MM.1S (cell line): ENCODE measurements at regions not wholly inside any gene's neighbourhood (a gene's known extent, or its start where the extent isn't known, plus 50 kb on each side); places are given as distances from the start of the nearest gene placed in this dataset.

Experiments
- DNase-seq: peaks from one replicate; pipeline ENCODE4 v3.0.0-alpha.2; 2015
- H2AFZ ChIP-seq: fragments of 300-600 bp; sonication (generic); 2 replicates; pipeline ENCODE4 v1.6.0; 2016; ENCODE audit warnings: antibody characterized with exemption, low read length
- H3F3A ChIP-seq: fragments of 300-600 bp; sonication (generic); 2 replicates; pipeline ENCODE4 v1.6.1; 2016; ENCODE audit warnings: mild to moderate bottlenecking, antibody characterized with exemption, low read length, moderate library complexity, mixed read lengths; ENCODE audit not compliant: insufficient read depth
- H3K27ac ChIP-seq: fragments of 300-600 bp; sonication (generic); 2 replicates; pipeline ENCODE4 v1.5.1; 2016; ENCODE audit warnings: mild to moderate bottlenecking, low read length
- H3K27me3 ChIP-seq: fragments of 300-600 bp; sonication (generic); replicated peaks from 2 replicates; pipeline ENCODE4 v1.6.0; 2016; ENCODE audit warnings: low read length; ENCODE audit not compliant: insufficient read depth
- H3K36me3 ChIP-seq: fragments of 300-600 bp; sonication (generic); replicated peaks from 2 replicates; pipeline ENCODE4 v1.6.1; 2016; ENCODE audit warnings: mild to moderate bottlenecking, low read length, mixed read lengths; ENCODE audit not compliant: insufficient read depth
- H3K4me1 ChIP-seq: fragments of 300-600 bp; sonication (generic); 2 replicates; pipeline ENCODE4 v1.6.1; 2016; ENCODE audit warnings: low read length, mixed read lengths
- H3K4me2 ChIP-seq: fragments of 300-600 bp; sonication (generic); 2 replicates; pipeline ENCODE4 v1.6.0; 2016; ENCODE audit warnings: low read depth, low read length
- H3K4me3 ChIP-seq: fragments of 300-600 bp; sonication (generic); 2 replicates; pipeline ENCODE4 v1.5.1; 2016; ENCODE audit warnings: low read length, mixed read lengths
- H3K79me2 ChIP-seq: fragments of 300-600 bp; sonication (generic); 2 replicates; pipeline ENCODE4 v1.6.1; 2016; ENCODE audit warnings: mixed run types, low read length, mixed read lengths
- H3K9ac ChIP-seq: fragments of 300-600 bp; sonication (generic); 2 replicates; pipeline ENCODE4 v1.6.1; 2016; ENCODE audit warnings: low read length, mixed read lengths
- H3K9me2 ChIP-seq: fragments of 300-600 bp; sonication (generic); replicated peaks from 2 replicates; pipeline ENCODE4 v1.6.1; 2016; ENCODE audit warnings: mild to moderate bottlenecking, low read length, mixed read lengths; ENCODE audit not compliant: insufficient read depth
- H3K9me3 ChIP-seq: fragments of 300-600 bp; sonication (generic); replicated peaks from 2 replicates; pipeline ENCODE4 v1.6.1; 2016; ENCODE audit warnings: mild to moderate bottlenecking, low read length, mixed read lengths; ENCODE audit not compliant: insufficient read depth
- H4K20me1 ChIP-seq: fragments of 300-600 bp; sonication (generic); 2 replicates; pipeline ENCODE4 v1.6.1; 2016; ENCODE audit warnings: mild to moderate bottlenecking, low read length, moderate library complexity, mixed read lengths; ENCODE audit not compliant: insufficient read depth
- EZH2 ChIP-seq: fragments of 300-600 bp; sonication (generic); optimal IDR thresholded peaks from 2 replicates; pipeline ENCODE3; 2017; ENCODE audit warnings: low read depth, mild to moderate bottlenecking, antibody characterized with exemption, low read length, mixed read lengths
- EZH2phosphoT487 ChIP-seq: fragments of 300-600 bp; sonication (generic); IDR thresholded peaks from 2 replicates; pipeline ENCODE4 v1.6.1; 2018; ENCODE audit warnings: antibody characterized with exemption, low read length
- TF ChIP-seq, protein P1 (sequence below): fragments of 300-600 bp; sonication (generic); IDR thresholded peaks from 2 replicates; pipeline ENCODE4 v1.5.1; 2016; ENCODE audit warnings: antibody characterized with exemption, low read length, mixed read lengths

DNA sequence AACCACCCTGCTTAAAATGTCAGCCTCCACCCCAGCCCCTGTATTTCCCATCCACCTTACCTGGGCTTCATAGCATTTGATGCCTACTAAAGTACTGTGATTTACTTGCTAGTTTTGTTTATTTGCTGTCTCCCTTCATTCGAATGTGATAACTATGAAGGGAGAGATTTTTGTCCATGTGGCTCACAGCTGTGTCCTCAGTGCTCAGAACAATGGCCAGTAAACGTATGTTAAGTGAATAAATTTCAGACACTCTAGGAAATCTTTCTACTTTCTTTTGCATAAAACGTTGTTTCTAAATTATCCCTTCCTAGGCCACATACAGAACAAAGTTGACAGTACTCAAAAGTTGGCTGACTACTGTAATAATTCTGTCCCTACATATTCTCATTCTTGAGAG is 114.7 kb upstream of the OTUD4 start:
- H3K36me3 ChIP-seq, result no peaks in the 10 kb centered on the region
- no peak for TF ChIP-seq EZH2
- no peak for TF ChIP-seq EZH2phosphoT487
- TF ChIP-seq, protein P1, sequence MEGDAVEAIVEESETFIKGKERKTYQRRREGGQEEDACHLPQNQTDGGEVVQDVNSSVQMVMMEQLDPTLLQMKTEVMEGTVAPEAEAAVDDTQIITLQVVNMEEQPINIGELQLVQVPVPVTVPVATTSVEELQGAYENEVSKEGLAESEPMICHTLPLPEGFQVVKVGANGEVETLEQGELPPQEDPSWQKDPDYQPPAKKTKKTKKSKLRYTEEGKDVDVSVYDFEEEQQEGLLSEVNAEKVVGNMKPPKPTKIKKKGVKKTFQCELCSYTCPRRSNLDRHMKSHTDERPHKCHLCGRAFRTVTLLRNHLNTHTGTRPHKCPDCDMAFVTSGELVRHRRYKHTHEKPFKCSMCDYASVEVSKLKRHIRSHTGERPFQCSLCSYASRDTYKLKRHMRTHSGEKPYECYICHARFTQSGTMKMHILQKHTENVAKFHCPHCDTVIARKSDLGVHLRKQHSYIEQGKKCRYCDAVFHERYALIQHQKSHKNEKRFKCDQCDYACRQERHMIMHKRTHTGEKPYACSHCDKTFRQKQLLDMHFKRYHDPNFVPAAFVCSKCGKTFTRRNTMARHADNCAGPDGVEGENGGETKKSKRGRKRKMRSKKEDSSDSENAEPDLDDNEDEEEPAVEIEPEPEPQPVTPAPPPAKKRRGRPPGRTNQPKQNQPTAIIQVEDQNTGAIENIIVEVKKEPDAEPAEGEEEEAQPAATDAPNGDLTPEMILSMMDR, result no peak
- H2AFZ ChIP-seq, result no peak overlapping the region
- no peaks in the 10 kb centered on the region for H3F3A ChIP-seq
- no peaks in the 10 kb centered on the region for H3K9me2 ChIP-seq
- H4K20me1 ChIP-seq, result no peaks in the 10 kb centered on the region
- H3K9ac ChIP-seq, result no peak overlapping the region
- H3K79me2 ChIP-seq, result no peaks in the 10 kb centered on the region
- no peaks in the 10 kb centered on the region for H3K9me3 ChIP-seq
- H3K27me3 ChIP-seq, result no peaks in the 10 kb centered on the region
- no peak for DNase-seq
- no peak overlapping the region for H3K4me3 ChIP-seq
- H3K27ac ChIP-seq, result no peak overlapping the region
- no peak overlapping the region for H3K4me2 ChIP-seq
- H3K4me1 ChIP-seq, result no peaks in the 10 kb centered on the region

DNA sequence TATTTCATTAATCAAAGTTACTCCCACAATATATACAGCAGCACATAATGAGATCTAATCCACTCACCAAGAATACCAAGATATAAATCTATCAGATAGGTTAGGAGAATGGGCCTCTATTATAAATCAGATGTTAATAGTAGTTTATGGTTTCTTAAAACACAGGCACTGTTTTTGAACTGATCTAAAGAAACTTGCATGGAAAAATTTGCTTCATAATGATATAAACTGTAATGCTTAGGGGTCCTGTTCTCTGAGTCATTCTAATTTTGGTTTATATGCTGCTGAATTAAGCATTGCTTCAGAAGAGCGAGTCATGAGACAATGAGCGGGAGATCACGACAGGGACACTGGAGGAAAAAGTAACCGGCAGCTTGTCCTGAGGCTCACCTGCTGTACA is 113.3 kb upstream of the OTUD4 start:
- no peak overlapping the region for H3K9ac ChIP-seq
- DNase-seq, result no peak
- H3K36me3 ChIP-seq, result no peaks in the 10 kb centered on the region
- H3K4me2 ChIP-seq, result no peak overlapping the region
- no peaks in the 10 kb centered on the region for H3K4me1 ChIP-seq
- no peaks in the 10 kb centered on the region for H3K79me2 ChIP-seq
- no peaks in the 10 kb centered on the region for H4K20me1 ChIP-seq
- H3K4me3 ChIP-seq, result no peak overlapping the region
- no peaks in the 10 kb centered on the region for H3K27me3 ChIP-seq
- H2AFZ ChIP-seq, result no peak overlapping the region
- H3K27ac ChIP-seq, result no peak overlapping the region
- H3K9me3 ChIP-seq, result no peaks in the 10 kb centered on the region
- no peaks in the 10 kb centered on the region for H3K9me2 ChIP-seq
- no peaks in the 10 kb centered on the region for H3F3A ChIP-seq
- TF ChIP-seq, protein P1, result no peak
- no peak for TF ChIP-seq EZH2
- TF ChIP-seq EZH2phosphoT487, result no peak

DNA sequence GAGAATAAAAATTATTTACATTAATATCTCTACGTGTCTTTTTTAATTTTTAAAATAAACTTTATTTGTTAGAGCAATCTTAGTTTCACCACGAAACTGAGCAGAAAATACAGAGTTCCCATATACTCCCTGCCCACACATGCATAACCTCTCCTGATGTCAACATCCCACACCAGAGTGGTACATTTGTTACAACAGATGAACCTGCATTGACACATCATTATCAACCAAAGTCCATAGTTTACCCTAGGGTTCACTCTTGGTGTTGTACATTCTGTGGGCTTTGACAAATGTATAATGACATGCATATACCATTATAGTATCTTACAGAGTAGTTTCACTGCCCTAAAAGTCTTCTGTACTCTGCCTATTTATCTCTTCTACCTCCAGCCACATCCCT is 110.6 kb upstream of the OTUD4 start:
- Histone ChIP-seq H3K9me3 (no peaks in the 10 kb centered on the region), H2AFZ (no peak overlapping the region), H3K27me3 (no peaks in the 10 kb centered on the region), H3K4me2 (no peak overlapping the region), H3F3A (no peaks in the 10 kb centered on the region), H3K4me3 (no peak overlapping the region), H3K79me2 (no peaks in the 10 kb centered on the region), H3K9ac (no peak overlapping the region), H3K27ac (no peak overlapping the region), H3K36me3 (no peaks in the 10 kb centered on the region), H3K9me2 (no peaks in the 10 kb centered on the region), H3K4me1 (no peaks in the 10 kb centered on the region), H4K20me1 (no peaks in the 10 kb centered on the region)
- DNase-seq, result no peak
- TF ChIP-seq EZH2phosphoT487 (no peak), EZH2 (no peak)
- TF ChIP-seq, protein P1, result no peak
